Caco-2 (cell line): ENCODE measurements at regions not wholly inside any gene's neighbourhood (a gene's known extent, or its start where the extent isn't known, plus 50 kb on each side); places are given as distances from the start of the nearest gene placed in this dataset.

Experiments
- BruUV-seq: library from RNA; stranded (reverse); fragments of 400-500 nt; replicated peaks from 2 replicates; lab custom pipeline; 2021; lab: Mats Ljungman, UMichigan
- CTCF ChIA-PET: fragments of 300-600 bp; sonication (Branson Sonifier 250); formaldehyde crosslinking; loops from one replicate; lab custom pipeline; 2022; ENCODE audit warnings: antibody characterized with exemption; lab: Charles Lee
- POLR2A ChIA-PET: fragments of 300-600 bp; sonication (Branson Sonifier 250); formaldehyde crosslinking; loops from one replicate; lab custom pipeline; 2022; ENCODE audit warnings: antibody characterized with exemption; lab: Charles Lee
- DNase-seq, 2 experiments: peaks; one replicate each; pipeline versions ENCODE4 v3.0.0 to v3.0.0-alpha.2; 2020 to 2022
- H3K27me3 ChIP-seq: replicated peaks from 2 replicates; pipeline ENCODE4 v1.6.0; 2011; ENCODE audit warnings: low read length; ENCODE audit not compliant: control insufficient read depth, insufficient read depth
- H3K36me3 ChIP-seq: 2 replicates; pipeline ENCODE4 v1.5.1; 2011; ENCODE audit warnings: low read length; ENCODE audit not compliant: control insufficient read depth, insufficient read depth
- H3K4me1 ChIP-seq: fragments of 250-450 bp; sonication (Bioruptor Pico); 2 replicates; pipeline ENCODE4 v1.5.1; 2020; ENCODE audit warnings: mild to moderate bottlenecking
- H3K4me3 ChIP-seq: 2 replicates; pipeline ENCODE4 v1.5.1; 2011; ENCODE audit warnings: low read depth, mild to moderate bottlenecking, control low read depth, low read length
- H3K9me3 ChIP-seq: fragments of 250-450 bp; sonication (Bioruptor Pico); 2 replicates; pipeline ENCODE4 v1.5.1; 2020; ENCODE audit warnings: mild to moderate bottlenecking, moderate library complexity
- H3K27ac Mint-ChIP-seq: one replicate; pipeline ENCODE4 v1.8.0; 2022; ENCODE audit warnings: mixed read lengths; ENCODE audit not compliant: unreplicated experiment
- H3K27me3 Mint-ChIP-seq: one replicate; pipeline ENCODE4 v1.8.0; 2022; ENCODE audit warnings: mixed read lengths; ENCODE audit not compliant: insufficient read depth, unreplicated experiment
- H3K36me3 Mint-ChIP-seq: one replicate; pipeline ENCODE4 v1.8.0; 2022; ENCODE audit warnings: mild to moderate bottlenecking, mixed read lengths; ENCODE audit not compliant: insufficient read depth, unreplicated experiment
- H3K4me1 Mint-ChIP-seq: one replicate; pipeline ENCODE4 v1.8.0; 2022; ENCODE audit warnings: low read depth, mixed read lengths; ENCODE audit not compliant: unreplicated experiment
- H3K4me3 Mint-ChIP-seq: one replicate; pipeline ENCODE4 v1.8.0; 2022; ENCODE audit warnings: mild to moderate bottlenecking, moderate library complexity, mixed read lengths; ENCODE audit not compliant: unreplicated experiment
- H3K9me3 Mint-ChIP-seq: one replicate; pipeline ENCODE4 v1.8.0; 2022; ENCODE audit warnings: mixed read lengths; ENCODE audit not compliant: unreplicated experiment
- CTCF ChIP-seq, 2 experiments: fragments of 200-600 bp in 1 of 2; IDR thresholded peaks; 1 replicate in 1 of 2; 2 replicates in 1 of 2; pipeline versions ENCODE4 v1.5.1 to v1.8.0; 2011 to 2022; ENCODE audit warnings: antibody characterized with exemption in 1 of 2, control low read depth in 1 of 2, inconsistent platforms in 1 of 2, low read depth in 1 of 2, low read length in 1 of 2, mild to moderate bottlenecking in 1 of 2, moderate library complexity in 1 of 2; ENCODE audit not compliant: insufficient read depth in 1 of 2, severe bottlenecking in 1 of 2, unreplicated experiment in 1 of 2
- intact Hi-C: fragments of 100-400 bp; cut with micrococcal nuclease; formaldehyde crosslinking; loops from one replicate; pipeline ENCODE4 v1.10.0; 2022; ENCODE audit not compliant: unreplicated experiment

DNA sequence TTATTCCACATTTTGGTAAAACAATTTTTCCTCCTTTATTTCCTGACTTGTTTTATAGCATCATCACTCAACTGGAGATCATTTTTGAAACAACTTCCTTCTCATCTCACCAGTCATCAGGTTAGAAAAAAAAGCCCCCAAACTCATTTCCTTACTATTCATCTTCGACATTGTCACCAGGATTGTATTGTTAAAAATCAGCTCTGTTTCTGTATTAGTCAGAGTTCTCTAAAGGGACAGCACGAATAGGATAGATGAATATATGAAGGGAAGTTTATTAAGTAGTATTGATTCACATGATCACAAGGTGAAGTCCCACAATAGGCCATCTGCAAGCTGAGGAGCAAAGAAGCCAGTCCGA is 392.6 kb downstream of the FUT8 start:
- no peaks in the 10 kb centered on the region for H3K9me3 Mint-ChIP-seq

GRCh38 chr14:65808390-65808789 is 395.9 kb downstream of the FUT8 start:
- no peaks in the 10 kb centered on the region for H3K36me3 Mint-ChIP-seq
- H3K4me3 Mint-ChIP-seq = no peak overlapping the region
- ChIA-PET POLR2A (no interaction called here), CTCF (no interaction called here)
- intact Hi-C loops = no loop called here
- TF ChIP-seq CTCF (IDR thresholded peaks at IDR 0.05; ENCODE audit: insufficient read depth in 1 of 2, low read depth in 1 of 2, low read length in 1 of 2, severe bottlenecking in 1 of 2, unreplicated experiment in 1 of 2) = no peak
- H3K9me3 ChIP-seq = peaks cover 4% of the 10 kb centered on the region; the same call in 1 of the 2 replicates
- no peak for DNase-seq
- H3K27me3 ChIP-seq = no peaks in the 10 kb centered on the region
- H3K27ac Mint-ChIP-seq = no peak overlapping the region
- H3K4me3 ChIP-seq = no peak overlapping the region
- no peaks in the 10 kb centered on the region for H3K27me3 Mint-ChIP-seq
- no peaks in the 10 kb centered on the region for H3K4me1 Mint-ChIP-seq
- H3K9me3 Mint-ChIP-seq = no peaks in the 10 kb centered on the region
- H3K36me3 ChIP-seq = no peaks in the 10 kb centered on the region
- H3K4me1 ChIP-seq = no peaks in the 10 kb centered on the region
- no TSS peak for BruUV-seq

More for the DNA sequence above, 392.6 kb downstream of the FUT8 start:
- no peak for TF ChIP-seq CTCF (IDR thresholded peaks at IDR 0.05; ENCODE audit: insufficient read depth in 1 of 2, low read depth in 1 of 2, low read length in 1 of 2, severe bottlenecking in 1 of 2, unreplicated experiment in 1 of 2)
- DNase-seq = no peak
- intact Hi-C loops = no loop called here
- Histone ChIP-seq H3K4me3 (no peak overlapping the region), H3K9me3 (peaks cover 4% of the 10 kb centered on the region; the same call in 1 of the 2 replicates), H3K27me3 (no peaks in the 10 kb centered on the region), H3K36me3 (no peaks in the 10 kb centered on the region), H3K4me1 (no peaks in the 10 kb centered on the region)
- Mint-ChIP-seq H3K4me3 (no peak overlapping the region), H3K27me3 (no peaks in the 10 kb centered on the region), H3K27ac (no peak overlapping the region), H3K4me1 (no peaks in the 10 kb centered on the region), H3K36me3 (no peaks in the 10 kb centered on the region)
- CTCF ChIA-PET = no interaction called here
- BruUV-seq = no TSS peak
- POLR2A ChIA-PET = no interaction called here

- H3K36me3 Mint-ChIP-seq = no peaks in the 10 kb centered on the region
- no peaks in the 10 kb centered on the region for H3K9me3 Mint-ChIP-seq
- POLR2A ChIA-PET = no interaction called here
- no peaks in the 10 kb centered on the region for H3K4me1 ChIP-seq
- H3K4me3 ChIP-seq = no peak overlapping the region
- CTCF ChIA-PET = interaction anchor here (1.4 kb wide), 1 partner anchor 14 kb away, joined by 5 read pairs; no protein-coding TSS in a partner anchor
- H3K27ac Mint-ChIP-seq = no peak overlapping the region
- no peak for TF ChIP-seq CTCF (IDR thresholded peaks at IDR 0.05; ENCODE audit: insufficient read depth in 1 of 2, low read depth in 1 of 2, low read length in 1 of 2, severe bottlenecking in 1 of 2, unreplicated experiment in 1 of 2)
- H3K9me3 ChIP-seq = peaks cover 4% of the 10 kb centered on the region; the same call in 1 of the 2 replicates
- no peak for DNase-seq
- H3K27me3 ChIP-seq = no peaks in the 10 kb centered on the region
- H3K36me3 ChIP-seq = no peaks in the 10 kb centered on the region
- BruUV-seq = no TSS peak
- H3K27me3 Mint-ChIP-seq = no peaks in the 10 kb centered on the region
- no peaks in the 10 kb centered on the region for H3K4me1 Mint-ChIP-seq
- H3K4me3 Mint-ChIP-seq = no peak overlapping the region
- intact Hi-C loops = no loop called here
These were observed 397.8 kb downstream of the FUT8 start for GRCh38 chr14:65810322-65810721.
